KMS-11 (cell line): ENCODE measurements at regions not wholly inside any gene's neighbourhood (a gene's known extent, or its start where the extent isn't known, plus 50 kb on each side); places are given as distances from the start of the nearest gene placed in this dataset.

Experiments used
- H2AFZ ChIP-seq: fragments of 200-600 bp; sonication (generic); 2 replicates; pipeline ENCODE4 v1.6.1; 2016; ENCODE audit warnings: antibody characterized with exemption, mixed run types, low read depth
- H3K27ac ChIP-seq: fragments of 200-600 bp; sonication (generic); 2 replicates; pipeline ENCODE4 v1.6.1; 2016; ENCODE audit warnings: mild to moderate bottlenecking, mixed run types
- H3K27me3 ChIP-seq: fragments of 200-600 bp; sonication (generic); 2 replicates; pipeline ENCODE4 v1.6.1; 2017; ENCODE audit warnings: mild to moderate bottlenecking, low read depth, mixed run types, moderate library complexity; ENCODE audit not compliant: insufficient read depth
- H3K36me3 ChIP-seq: fragments of 200-600 bp; sonication (generic); 2 replicates; pipeline ENCODE4 v1.6.1; 2017; ENCODE audit warnings: mild to moderate bottlenecking, mixed run types; ENCODE audit not compliant: insufficient read depth
- H3K4me1 ChIP-seq: fragments of 200-600 bp; sonication (generic); 2 replicates; pipeline ENCODE4 v1.6.1; 2016; ENCODE audit warnings: mild to moderate bottlenecking, low read depth, mixed run types; ENCODE audit not compliant: poor library complexity, severe bottlenecking
- H3K4me2 ChIP-seq: fragments of 200-600 bp; sonication (generic); 2 replicates; pipeline ENCODE4 v1.7.0; 2016; ENCODE audit warnings: mild to moderate bottlenecking, mixed run types
- H3K4me3 ChIP-seq: fragments of 200-600 bp; sonication (generic); IDR thresholded peaks from 2 replicates; pipeline ENCODE4 v1.6.1; 2017; ENCODE audit warnings: low read depth, low read length, mixed read lengths; ENCODE audit not compliant: insufficient read depth
- H3K79me2 ChIP-seq: fragments of 200-600 bp; sonication (generic); 2 replicates; pipeline ENCODE4 v1.6.1; 2016; ENCODE audit warnings: low read depth, mixed run types; ENCODE audit not compliant: insufficient read depth
- H3K9ac ChIP-seq: fragments of 200-600 bp; sonication (generic); 2 replicates; pipeline ENCODE4 v1.6.1; 2016; ENCODE audit warnings: mild to moderate bottlenecking, mixed run types
- H4K20me1 ChIP-seq: fragments of 200-600 bp; sonication (generic); 2 replicates; pipeline ENCODE4 v1.6.1; 2016; ENCODE audit warnings: mild to moderate bottlenecking, mixed run types; ENCODE audit not compliant: insufficient read depth
- CTCF ChIP-seq: fragments of 200-600 bp; sonication (generic); conservative IDR thresholded peaks from 2 replicates; pipeline ENCODE4 v1.6.1; 2017; ENCODE audit warnings: low read depth, mild to moderate bottlenecking, antibody characterized with exemption, low read length, moderate library complexity, mixed read lengths

- Histone ChIP-seq H3K9ac (peak overlapping the region; percentile 9; the same call in 1 of the 2 replicates), H3K27me3 (no peaks in the 10 kb centered on the region), H3K36me3 (no peaks in the 10 kb centered on the region), H4K20me1 (no peaks in the 10 kb centered on the region), H3K79me2 (no peaks in the 10 kb centered on the region), H2AFZ (peak overlapping the region; percentile 24), H3K27ac (no peak overlapping the region), H3K4me1 (peaks cover 5% of the 10 kb centered on the region), H3K4me3 (no peak overlapping the region), H3K4me2 (peak overlapping the region; percentile 29)
- no peak for TF ChIP-seq CTCF
Measured at GRCh38 chr9:73720601-73721000, 568.9 kb downstream of the ANXA1 start.

GRCh38 chr9:73736270-73736669 is 584.6 kb downstream of the ANXA1 start:
- Histone ChIP-seq H2AFZ (no peak overlapping the region), H3K36me3 (no peaks in the 10 kb centered on the region), H3K4me3 (no peak overlapping the region), H3K9ac (no peak overlapping the region), H3K4me2 (no peak overlapping the region), H3K79me2 (no peaks in the 10 kb centered on the region), H3K4me1 (no peaks in the 10 kb centered on the region), H3K27ac (no peak overlapping the region), H4K20me1 (no peaks in the 10 kb centered on the region), H3K27me3 (no peaks in the 10 kb centered on the region)
- no peak for TF ChIP-seq CTCF

- Histone ChIP-seq H3K27ac (no peak overlapping the region), H3K4me1 (no peaks in the 10 kb centered on the region), H3K4me2 (no peak overlapping the region), H3K36me3 (no peaks in the 10 kb centered on the region), H2AFZ (no peak overlapping the region), H3K9ac (no peak overlapping the region), H3K79me2 (no peaks in the 10 kb centered on the region), H4K20me1 (no peaks in the 10 kb centered on the region), H3K4me3 (no peak overlapping the region), H3K27me3 (no peaks in the 10 kb centered on the region)
- TF ChIP-seq CTCF = no peak
Measured at GRCh38 chr9:73738741-73739530, 587.3 kb downstream of the ANXA1 start.

- no peaks in the 10 kb centered on the region for H3K27me3 ChIP-seq
- H3K4me1 ChIP-seq = no peaks in the 10 kb centered on the region
- H3K4me3 ChIP-seq = no peak overlapping the region
- no peaks in the 10 kb centered on the region for H3K79me2 ChIP-seq
- no peaks in the 10 kb centered on the region for H3K36me3 ChIP-seq
- TF ChIP-seq CTCF = no peak
- no peak overlapping the region for H3K4me2 ChIP-seq
- no peaks in the 10 kb centered on the region for H4K20me1 ChIP-seq
- H3K27ac ChIP-seq = no peak overlapping the region
- no peak overlapping the region for H2AFZ ChIP-seq
- H3K9ac ChIP-seq = no peak overlapping the region
Measured at GRCh38 chr9:73741316-73741715, 589.7 kb downstream of the ANXA1 start.
